ENCODE measurements at regions not wholly inside any gene's neighbourhood (a gene's known extent, or its start where the extent isn't known, plus 50 kb on each side); places are given as distances from the start of the nearest gene placed in this dataset.

DNA sequence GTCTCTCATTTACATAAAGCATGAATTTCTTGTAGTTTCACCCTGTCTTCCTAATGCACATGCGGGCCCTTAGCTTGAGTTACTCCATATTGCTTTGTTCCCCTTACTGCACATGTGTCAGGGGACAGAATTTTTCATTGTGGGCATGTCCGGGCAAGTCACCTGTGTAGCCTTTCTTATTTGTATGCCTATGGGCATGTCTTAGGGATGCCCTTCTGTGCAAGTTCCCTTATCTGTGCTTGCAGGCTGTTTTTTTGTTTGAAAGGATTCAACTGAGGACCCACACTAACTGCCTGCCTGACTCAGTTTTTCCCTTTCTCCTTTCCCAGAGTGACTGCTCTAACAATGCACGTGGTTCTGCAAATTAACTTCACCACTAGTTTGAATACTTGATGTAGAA, 161.7 kb downstream of the YTHDC2 start:
- TF ChIP-seq, protein P1, sequence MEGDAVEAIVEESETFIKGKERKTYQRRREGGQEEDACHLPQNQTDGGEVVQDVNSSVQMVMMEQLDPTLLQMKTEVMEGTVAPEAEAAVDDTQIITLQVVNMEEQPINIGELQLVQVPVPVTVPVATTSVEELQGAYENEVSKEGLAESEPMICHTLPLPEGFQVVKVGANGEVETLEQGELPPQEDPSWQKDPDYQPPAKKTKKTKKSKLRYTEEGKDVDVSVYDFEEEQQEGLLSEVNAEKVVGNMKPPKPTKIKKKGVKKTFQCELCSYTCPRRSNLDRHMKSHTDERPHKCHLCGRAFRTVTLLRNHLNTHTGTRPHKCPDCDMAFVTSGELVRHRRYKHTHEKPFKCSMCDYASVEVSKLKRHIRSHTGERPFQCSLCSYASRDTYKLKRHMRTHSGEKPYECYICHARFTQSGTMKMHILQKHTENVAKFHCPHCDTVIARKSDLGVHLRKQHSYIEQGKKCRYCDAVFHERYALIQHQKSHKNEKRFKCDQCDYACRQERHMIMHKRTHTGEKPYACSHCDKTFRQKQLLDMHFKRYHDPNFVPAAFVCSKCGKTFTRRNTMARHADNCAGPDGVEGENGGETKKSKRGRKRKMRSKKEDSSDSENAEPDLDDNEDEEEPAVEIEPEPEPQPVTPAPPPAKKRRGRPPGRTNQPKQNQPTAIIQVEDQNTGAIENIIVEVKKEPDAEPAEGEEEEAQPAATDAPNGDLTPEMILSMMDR (IDR thresholded peaks at IDR 0.05 in 8 of 11, conservative IDR thresholded peaks at IDR 0.05 in 3 of 11), result no peak
- no peak for TF ChIP-seq POLR2A (IDR thresholded peaks at IDR 0.05)
